ENCODE measurements at regions not wholly inside any gene's neighbourhood (a gene's known extent, or its start where the extent isn't known, plus 50 kb on each side); places are given as distances from the start of the nearest gene placed in this dataset.

GRCh38 chr5:144971108-144971850, 800.6 kb downstream of the KCTD16 start:
- TF ChIP-seq, protein P1, sequence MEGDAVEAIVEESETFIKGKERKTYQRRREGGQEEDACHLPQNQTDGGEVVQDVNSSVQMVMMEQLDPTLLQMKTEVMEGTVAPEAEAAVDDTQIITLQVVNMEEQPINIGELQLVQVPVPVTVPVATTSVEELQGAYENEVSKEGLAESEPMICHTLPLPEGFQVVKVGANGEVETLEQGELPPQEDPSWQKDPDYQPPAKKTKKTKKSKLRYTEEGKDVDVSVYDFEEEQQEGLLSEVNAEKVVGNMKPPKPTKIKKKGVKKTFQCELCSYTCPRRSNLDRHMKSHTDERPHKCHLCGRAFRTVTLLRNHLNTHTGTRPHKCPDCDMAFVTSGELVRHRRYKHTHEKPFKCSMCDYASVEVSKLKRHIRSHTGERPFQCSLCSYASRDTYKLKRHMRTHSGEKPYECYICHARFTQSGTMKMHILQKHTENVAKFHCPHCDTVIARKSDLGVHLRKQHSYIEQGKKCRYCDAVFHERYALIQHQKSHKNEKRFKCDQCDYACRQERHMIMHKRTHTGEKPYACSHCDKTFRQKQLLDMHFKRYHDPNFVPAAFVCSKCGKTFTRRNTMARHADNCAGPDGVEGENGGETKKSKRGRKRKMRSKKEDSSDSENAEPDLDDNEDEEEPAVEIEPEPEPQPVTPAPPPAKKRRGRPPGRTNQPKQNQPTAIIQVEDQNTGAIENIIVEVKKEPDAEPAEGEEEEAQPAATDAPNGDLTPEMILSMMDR (IDR thresholded peaks at IDR 0.05; ENCODE audit: control extremely low read depth, extremely low read depth) = no peak
- no peak overlapping the region for H3K9ac ChIP-seq (ENCODE audit: insufficient read depth in 1 of 2, low read length in 2 of 2)
- DNase-seq (no peak), ATAC-seq (ENCODE audit: insufficient read depth, low FRiP score) (no peak)
- peaks cover 0 to 7% (median 1%) of the 10 kb centered on the region in 4 donors for H3K9me3 ChIP-seq (ENCODE audit: control insufficient read depth in 4 of 4, insufficient read depth in 3 of 4, low read length in 3 of 4)
- WGBS, 2 donors = 58 to 71% methylated on average over 6 of the region's 6 CpGs
- H3K27me3 ChIP-seq (ENCODE audit: control insufficient read depth in 3 of 3, insufficient read depth in 3 of 3, low read length in 2 of 3) = no peaks in the 10 kb centered on the region
- H3K27ac ChIP-seq (ENCODE audit: low read depth in 1 of 2, low read length in 1 of 2) = no peak overlapping the region
- H3K36me3 ChIP-seq (ENCODE audit: control insufficient read depth in 4 of 4, insufficient read depth in 4 of 4, low read length in 4 of 4) = no peaks in the 10 kb centered on the region
- no peaks in the 10 kb centered on the region for H3K4me1 ChIP-seq (ENCODE audit: control insufficient read depth in 5 of 5, insufficient read depth in 5 of 5, low read length in 5 of 5)
- no peak overlapping the region for H3K4me3 ChIP-seq

- DNase-seq = no peak
- Histone ChIP-seq H3K27ac (ENCODE audit: low read depth in 1 of 2, low read length in 1 of 2) (no peak overlapping the region), H3K4me1 (ENCODE audit: control insufficient read depth in 5 of 5, insufficient read depth in 5 of 5, low read length in 5 of 5) (no peaks in the 10 kb centered on the region), H3K9ac (ENCODE audit: insufficient read depth in 1 of 2, low read length in 2 of 2) (no peak overlapping the region), H3K4me3 (no peak overlapping the region), H3K9me3 (ENCODE audit: control insufficient read depth in 4 of 4, insufficient read depth in 3 of 4, low read length in 3 of 4) (no peaks in the 10 kb centered on the region), H3K27me3 (ENCODE audit: control insufficient read depth in 3 of 3, insufficient read depth in 3 of 3, low read length in 2 of 3) (no peaks in the 10 kb centered on the region), H3K36me3 (ENCODE audit: control insufficient read depth in 4 of 4, insufficient read depth in 4 of 4, low read length in 4 of 4) (no peaks in the 10 kb centered on the region)
- TF ChIP-seq, protein P1 (IDR thresholded peaks at IDR 0.05; ENCODE audit: control extremely low read depth, extremely low read depth) = no peak
- ATAC-seq (ENCODE audit: insufficient read depth, low FRiP score) = no peak
Measured at GRCh38 chr5:144960296-144960695, 789.6 kb downstream of the KCTD16 start.

DNA sequence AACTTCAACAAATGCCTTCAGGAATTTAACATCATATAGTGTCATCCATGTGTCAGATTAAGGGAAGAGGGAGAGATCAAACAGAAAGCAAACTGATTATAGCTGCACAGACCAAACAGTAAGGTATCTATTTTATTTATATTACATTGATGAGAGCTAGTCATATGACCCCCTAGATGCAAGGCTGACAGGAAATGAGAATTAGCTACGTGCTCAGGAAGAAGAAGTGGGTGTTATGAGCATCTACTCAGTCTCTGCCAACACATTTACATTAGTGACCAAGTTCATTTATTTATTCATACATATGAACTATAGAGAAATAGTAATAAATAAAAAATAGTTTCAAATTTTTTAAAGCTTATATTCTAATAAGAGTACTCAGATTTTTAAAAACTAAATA, 787.3 kb downstream of the KCTD16 start:
- no peak for ATAC-seq (ENCODE audit: insufficient read depth, low FRiP score)
- Histone ChIP-seq H3K27ac (ENCODE audit: low read depth in 1 of 2, low read length in 1 of 2) (no peak overlapping the region), H3K9me3 (ENCODE audit: control insufficient read depth in 4 of 4, insufficient read depth in 3 of 4, low read length in 3 of 4) (no peaks in the 10 kb centered on the region), H3K36me3 (ENCODE audit: control insufficient read depth in 4 of 4, insufficient read depth in 4 of 4, low read length in 4 of 4) (no peaks in the 10 kb centered on the region), H3K4me3 (no peak overlapping the region), H3K9ac (ENCODE audit: insufficient read depth in 1 of 2, low read length in 2 of 2) (no peak overlapping the region), H3K4me1 (ENCODE audit: control insufficient read depth in 5 of 5, insufficient read depth in 5 of 5, low read length in 5 of 5) (no peaks in the 10 kb centered on the region), H3K27me3 (ENCODE audit: control insufficient read depth in 3 of 3, insufficient read depth in 3 of 3, low read length in 2 of 3) (no peaks in the 10 kb centered on the region)
- WGBS, 2 donors = 14 to 24% methylated on average over 1 of the region's 1 CpG
- DNase-seq = no peak
- TF ChIP-seq, protein P1 (IDR thresholded peaks at IDR 0.05; ENCODE audit: control extremely low read depth, extremely low read depth) = no peak

GRCh38 chr5:144950996-144951395, 780.3 kb downstream of the KCTD16 start:
- Histone ChIP-seq H3K4me3 (no peak overlapping the region), H3K9ac (ENCODE audit: insufficient read depth in 1 of 2, low read length in 2 of 2) (no peak overlapping the region), H3K27ac (ENCODE audit: low read depth in 1 of 2, low read length in 1 of 2) (no peak overlapping the region), H3K36me3 (ENCODE audit: control insufficient read depth in 4 of 4, insufficient read depth in 4 of 4, low read length in 4 of 4) (no peaks in the 10 kb centered on the region), H3K9me3 (ENCODE audit: control insufficient read depth in 4 of 4, insufficient read depth in 3 of 4, low read length in 3 of 4) (no peaks in the 10 kb centered on the region), H3K27me3 (ENCODE audit: control insufficient read depth in 3 of 3, insufficient read depth in 3 of 3, low read length in 2 of 3) (no peaks in the 10 kb centered on the region), H3K4me1 (ENCODE audit: control insufficient read depth in 5 of 5, insufficient read depth in 5 of 5, low read length in 5 of 5) (no peaks in the 10 kb centered on the region)
- ATAC-seq (ENCODE audit: insufficient read depth, low FRiP score) (no peak), DNase-seq (no peak)
- 70 to 72% methylated on average over 2 of the region's 2 CpGs for WGBS, 2 donors
- TF ChIP-seq, protein P1 (IDR thresholded peaks at IDR 0.05; ENCODE audit: control extremely low read depth, extremely low read depth) = no peak

All from lung (tissue), 11 donors.